Mesendoderm (in vitro differentiated cells): ENCODE measurements at regions not wholly inside any gene's neighbourhood (a gene's known extent, or its start where the extent isn't known, plus 50 kb on each side); places are given as distances from the start of the nearest gene placed in this dataset.

Experiments
- DNase-seq: peaks from one replicate; pipeline ENCODE4 v3.0.0; 2013
- H2AK5ac ChIP-seq: 2 replicates; pipeline ENCODE4 v1.6.1; 2013; ENCODE audit warnings: low read length, inconsistent platforms
- H2BK120ac ChIP-seq: 2 replicates; pipeline ENCODE4 v1.6.1; 2013; ENCODE audit warnings: low read depth, mild to moderate bottlenecking, low read length, moderate library complexity, mixed read lengths
- H2BK15ac ChIP-seq: replicated peaks from 2 replicates; pipeline ENCODE4 v1.6.1; 2013; ENCODE audit warnings: low read depth, mild to moderate bottlenecking, moderate library complexity
- H2BK5ac ChIP-seq: 2 replicates; pipeline ENCODE4 v1.6.1; 2013; ENCODE audit warnings: low read length, inconsistent platforms
- H3K18ac ChIP-seq: 2 replicates; pipeline ENCODE4 v1.6.1; 2013; ENCODE audit warnings: mild to moderate bottlenecking, low read length, mixed read lengths
- H3K23ac ChIP-seq: one replicate; pipeline ENCODE4 v1.6.1; 2013; ENCODE audit warnings: low read length
- H3K27ac ChIP-seq: 2 replicates; pipeline ENCODE4 v1.5.1; 2013; ENCODE audit warnings: low read depth, mild to moderate bottlenecking, inconsistent platforms, low read length, moderate library complexity
- H3K27me3 ChIP-seq: 2 replicates; pipeline ENCODE4 v1.6.1; 2013; ENCODE audit warnings: low read length, control low read depth, mild to moderate bottlenecking, inconsistent platforms; ENCODE audit not compliant: insufficient read depth, poor library complexity
- H3K36me3 ChIP-seq: 2 replicates; pipeline ENCODE4 v1.6.1; 2013; ENCODE audit warnings: low read length, inconsistent platforms; ENCODE audit not compliant: control insufficient read depth, insufficient read depth
- H3K4ac ChIP-seq: one replicate; pipeline ENCODE4 v1.6.1; 2013; ENCODE audit warnings: low read depth, mild to moderate bottlenecking, low read length, moderate library complexity
- H3K4me1 ChIP-seq: 2 replicates; pipeline ENCODE4 v1.6.1; 2013; ENCODE audit warnings: low read depth, low read length, inconsistent platforms; ENCODE audit not compliant: control insufficient read depth
- H3K4me2 ChIP-seq: 2 replicates; pipeline ENCODE4 v1.6.1; 2013; ENCODE audit warnings: low read length
- H3K4me3 ChIP-seq: 2 replicates; pipeline ENCODE4 v1.5.1; 2013; ENCODE audit warnings: mild to moderate bottlenecking, low read length
- H3K56ac ChIP-seq: one replicate; pipeline ENCODE4 v1.6.1; 2013; ENCODE audit warnings: low read length
- H3K79me1 ChIP-seq: 2 replicates; pipeline ENCODE4 v1.6.1; 2013; ENCODE audit warnings: low read length, inconsistent platforms
- H3K79me2 ChIP-seq: 2 replicates; pipeline ENCODE4 v1.6.1; 2013; ENCODE audit warnings: mild to moderate bottlenecking, low read length; ENCODE audit not compliant: control insufficient read depth, insufficient read depth
- H3K9ac ChIP-seq: 2 replicates; pipeline ENCODE4 v1.6.1; 2013; ENCODE audit warnings: low read length, inconsistent platforms
- H4K5ac ChIP-seq: one replicate; pipeline ENCODE4 v1.6.1; 2013; ENCODE audit warnings: low read length
- H4K8ac ChIP-seq: one replicate; pipeline ENCODE4 v1.6.1; 2013; ENCODE audit warnings: low read depth, mild to moderate bottlenecking, control low read depth, low read length, moderate library complexity
- WGBS: extraction: QIAGEN DNeasy Blood & Tissue Kit; methylation state at CpG from one replicate; pipeline ENCODE4 v1.1.7; 2013; ENCODE audit warnings: low lambda C conversion rate, missing lambda C conversion rate; ENCODE audit not compliant: insufficient coverage; ENCODE audit errors: extremely low coverage; 5-methylcytosine and 5-hydroxymethylcytosine counted together

- Histone ChIP-seq H4K5ac (no peak overlapping the region), H3K4me1 (no peaks in the 10 kb centered on the region), H3K23ac (no peak overlapping the region), H3K4me3 (no peak overlapping the region), H3K27ac (no peak overlapping the region), H3K36me3 (no peaks in the 10 kb centered on the region), H3K27me3 (no peaks in the 10 kb centered on the region), H3K4ac (no peak overlapping the region), H2AK5ac (no peak overlapping the region), H3K56ac (no peak overlapping the region), H3K9ac (no peak overlapping the region), H2BK15ac (no peak overlapping the region), H3K79me1 (no peaks in the 10 kb centered on the region), H2BK5ac (no peak overlapping the region), H4K8ac (no peak overlapping the region), H3K18ac (no peak overlapping the region), H3K4me2 (no peak overlapping the region), H3K79me2 (no peaks in the 10 kb centered on the region), H2BK120ac (no peak overlapping the region)
- no peak for DNase-seq
- no CpG with 5 or more reads among the region's 3 CpGs for WGBS
These were observed 659.0 kb downstream of the ANXA1 start for GRCh38 chr9:73810585-73811215.

DNA sequence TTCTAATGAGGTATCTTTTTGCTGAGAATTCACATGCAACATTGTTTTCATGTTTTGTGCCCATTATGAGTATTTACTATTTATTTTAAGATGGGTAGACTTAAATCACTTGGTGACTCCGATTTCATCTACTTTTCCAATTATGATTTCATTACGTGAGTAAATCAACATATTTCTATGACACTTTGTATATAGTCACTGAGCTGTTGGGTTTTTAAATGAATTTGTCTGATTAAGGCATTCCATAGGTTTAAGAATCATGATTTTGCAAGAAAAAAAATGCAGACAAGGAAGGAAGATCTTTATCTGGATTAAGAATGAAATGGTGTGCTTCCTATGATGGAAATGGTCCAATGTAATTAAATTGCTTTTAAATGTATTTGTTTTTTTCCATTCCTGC lies 661.9 kb downstream of the ANXA1 start:
- Histone ChIP-seq H3K4me2 (no peak overlapping the region), H3K36me3 (no peaks in the 10 kb centered on the region), H4K5ac (no peak overlapping the region), H3K79me1 (no peaks in the 10 kb centered on the region), H3K27me3 (no peaks in the 10 kb centered on the region), H3K27ac (no peak overlapping the region), H2BK15ac (no peak overlapping the region), H3K79me2 (no peaks in the 10 kb centered on the region), H3K23ac (no peak overlapping the region), H3K4me3 (no peak overlapping the region), H2AK5ac (no peak overlapping the region), H2BK120ac (no peak overlapping the region), H3K9ac (no peak overlapping the region), H2BK5ac (no peak overlapping the region), H3K4ac (no peak overlapping the region), H3K18ac (no peak overlapping the region), H3K56ac (no peak overlapping the region), H4K8ac (no peak overlapping the region), H3K4me1 (no peaks in the 10 kb centered on the region)
- WGBS, result no CpG with 5 or more reads among the region's 2 CpGs
- DNase-seq, result no peak

- Histone ChIP-seq H2BK120ac (no peak overlapping the region), H2BK5ac (no peak overlapping the region)
- WGBS, result no CpG with 5 or more reads among the region's 12 CpGs
These were observed 665.2 kb downstream of the ANXA1 start for GRCh38 chr9:73816905-73817304.

GRCh38 chr9:73824671-73825070 lies 672.5 kb upstream of the RORB start:
- Histone ChIP-seq H3K4ac (no peak overlapping the region), H2BK5ac (no peak overlapping the region), H3K18ac (no peak overlapping the region), H3K4me1 (no peaks in the 10 kb centered on the region), H2BK120ac (no peak overlapping the region), H4K8ac (no peak overlapping the region), H3K4me3 (no peak overlapping the region), H4K5ac (no peak overlapping the region), H3K79me2 (no peaks in the 10 kb centered on the region), H3K27me3 (no peaks in the 10 kb centered on the region), H2BK15ac (no peak overlapping the region), H3K27ac (no peak overlapping the region), H3K23ac (no peak overlapping the region), H3K4me2 (no peak overlapping the region), H2AK5ac (no peak overlapping the region), H3K79me1 (no peaks in the 10 kb centered on the region), H3K9ac (no peak overlapping the region), H3K56ac (no peak overlapping the region), H3K36me3 (no peaks in the 10 kb centered on the region)
- DNase-seq, result peak; percentile 86
- WGBS, result no CpG with 5 or more reads among the region's 1 CpG

More at GRCh38 chr9:73816905-73817304, 665.2 kb downstream of the ANXA1 start:
- Histone ChIP-seq H3K4me3 (no peak overlapping the region), H3K4me2 (no peak overlapping the region), H3K18ac (no peak overlapping the region), H3K79me1 (no peaks in the 10 kb centered on the region), H3K79me2 (no peaks in the 10 kb centered on the region), H3K4me1 (no peaks in the 10 kb centered on the region), H2AK5ac (no peak overlapping the region), H4K8ac (no peak overlapping the region), H2BK15ac (no peak overlapping the region), H3K23ac (no peak overlapping the region), H3K27ac (no peak overlapping the region), H3K56ac (no peak overlapping the region), H3K4ac (no peak overlapping the region), H3K36me3 (no peaks in the 10 kb centered on the region), H3K27me3 (no peaks in the 10 kb centered on the region), H3K9ac (no peak overlapping the region), H4K5ac (no peak overlapping the region)
- no peak for DNase-seq

- no peak overlapping the region for H3K4me2 ChIP-seq
- no peak overlapping the region for H3K18ac ChIP-seq
- no peak for DNase-seq
- H3K56ac ChIP-seq, result no peak overlapping the region
- no peak overlapping the region for H4K8ac ChIP-seq
- H3K79me1 ChIP-seq, result no peaks in the 10 kb centered on the region
- no peak overlapping the region for H2BK15ac ChIP-seq
- H2AK5ac ChIP-seq, result no peak overlapping the region
- no peaks in the 10 kb centered on the region for H3K27me3 ChIP-seq
- H3K27ac ChIP-seq, result no peak overlapping the region
- H2BK5ac ChIP-seq, result no peak overlapping the region
- H4K5ac ChIP-seq, result no peak overlapping the region
- no peaks in the 10 kb centered on the region for H3K4me1 ChIP-seq
- H3K9ac ChIP-seq, result no peak overlapping the region
- no peak overlapping the region for H2BK120ac ChIP-seq
- no peak overlapping the region for H3K23ac ChIP-seq
- H3K79me2 ChIP-seq, result no peaks in the 10 kb centered on the region
- no peaks in the 10 kb centered on the region for H3K36me3 ChIP-seq
- H3K4ac ChIP-seq, result no peak overlapping the region
- H3K4me3 ChIP-seq, result no peak overlapping the region
These were observed 658.3 kb upstream of the RORB start for GRCh38 chr9:73838871-73839270.

GRCh38 chr9:73839471-73839870 lies 657.7 kb upstream of the RORB start:
- DNase-seq, result no peak
- no peaks in the 10 kb centered on the region for H3K79me2 ChIP-seq
- no peak overlapping the region for H2BK15ac ChIP-seq
- no CpG with 5 or more reads among the region's 2 CpGs for WGBS
- no peaks in the 10 kb centered on the region for H3K36me3 ChIP-seq
- H3K56ac ChIP-seq, result no peak overlapping the region
- H3K18ac ChIP-seq, result no peak overlapping the region
- H3K4me2 ChIP-seq, result no peak overlapping the region
- no peak overlapping the region for H2AK5ac ChIP-seq
- no peaks in the 10 kb centered on the region for H3K4me1 ChIP-seq
- H3K4ac ChIP-seq, result no peak overlapping the region
- no peaks in the 10 kb centered on the region for H3K79me1 ChIP-seq
- no peak overlapping the region for H2BK120ac ChIP-seq
- no peak overlapping the region for H3K9ac ChIP-seq
- H3K27ac ChIP-seq, result no peak overlapping the region
- H4K8ac ChIP-seq, result no peak overlapping the region
- H3K23ac ChIP-seq, result no peak overlapping the region
- no peaks in the 10 kb centered on the region for H3K27me3 ChIP-seq
- no peak overlapping the region for H2BK5ac ChIP-seq
- no peak overlapping the region for H4K5ac ChIP-seq
- H3K4me3 ChIP-seq, result no peak overlapping the region
